GM12878 (cell line): ENCODE measurements at regions not wholly inside any gene's neighbourhood (a gene's known extent, or its start where the extent isn't known, plus 50 kb on each side); places are given as distances from the start of the nearest gene placed in this dataset.

ENCODE experiments used
- ATAC-seq: fragments of 200-7000 bp; cut with Tn5 transposase; 3 replicates; pipeline ENCODE4 v1.9.1; 2020; ENCODE audit warnings: mild to moderate bottlenecking, moderate library complexity
- BruUV-seq: library from RNA; stranded (reverse); fragments of 400-500 nt; replicated peaks from 2 replicates; lab custom pipeline; 2021; lab: Mats Ljungman, UMichigan
- CTCF ChIA-PET: fragments of 300-600 bp; sonication (Branson Sonifier 250); formaldehyde crosslinking; extraction: SDS; loops from one replicate; lab custom pipeline; 2021; ENCODE audit warnings: inconsistent platforms; lab: Yijun Ruan, JAX
- POLR2A ChIA-PET: fragments of 350-600 bp; formaldehyde crosslinking; extraction: SDS; loops from one replicate; lab custom pipeline; 2021; ENCODE audit warnings: inconsistent platforms; lab: Charles Lee
- RAD21 ChIA-PET: fragments of 300-600 bp; sonication (Branson Sonifier 250); formaldehyde crosslinking; loops from one replicate; lab custom pipeline; 2023; ENCODE audit warnings: antibody characterized with exemption; ENCODE audit not compliant: unreplicated experiment; lab: Charles Lee
- SMC1A ChIA-PET: fragments of 300-600 bp; sonication (Branson Sonifier 250); formaldehyde crosslinking; loops from one replicate; lab custom pipeline; 2023; ENCODE audit not compliant: unreplicated experiment, uncharacterized antibody; lab: Charles Lee
- DNase-seq: peaks from one replicate; pipeline ENCODE4 v3.0.0-alpha.2; 2011; ENCODE audit warnings: low read depth, low spot score
- FAIRE-seq: peaks from 3 replicates; lab custom pipeline; 2011; peaks lifted over from hg19 to GRCh38; lab: Jason Lieb, UNC
- H2AFZ ChIP-seq: 2 replicates; pipeline ENCODE4 v1.6.0; 2011; ENCODE audit warnings: low read depth, low read length, control low read depth; ENCODE audit not compliant: control insufficient read depth
- H3K27ac ChIP-seq: 2 replicates; pipeline ENCODE4 v1.5.1; 2011; ENCODE audit warnings: control low read depth; ENCODE audit not compliant: control insufficient read depth, insufficient read depth
- H3K27me3 ChIP-seq, 2 experiments: replicated peaks in 1 of 2; 2 replicates each; pipeline versions ENCODE4 v1.6.0 to v1.6.1; 2011; ENCODE audit warnings: low read length in 1 of 2; ENCODE audit not compliant: control insufficient read depth in 2 of 2, insufficient read depth in 2 of 2
- H3K36me3 ChIP-seq, 2 experiments: 2 replicates each; pipeline ENCODE4 v1.5.1; 2011; ENCODE audit warnings: low read length in 1 of 2; ENCODE audit not compliant: control insufficient read depth in 2 of 2, insufficient read depth in 2 of 2
- H3K4me1 ChIP-seq: 2 replicates; pipeline ENCODE4 v1.6.1; 2011; ENCODE audit warnings: mild to moderate bottlenecking, low read length, moderate library complexity, mixed read lengths; ENCODE audit not compliant: control insufficient read depth, insufficient read depth
- H3K4me2 ChIP-seq: 2 replicates; pipeline ENCODE4 v1.6.0; 2011; ENCODE audit warnings: control low read depth; ENCODE audit not compliant: control insufficient read depth, insufficient read depth
- H3K4me3 ChIP-seq: fragments of 200-600 bp; sonication (generic); 2 replicates; pipeline ENCODE4 v1.5.1; 2016
- H3K79me2 ChIP-seq: 2 replicates; pipeline ENCODE4 v1.6.0; 2011; ENCODE audit warnings: low read length; ENCODE audit not compliant: control insufficient read depth, insufficient read depth
- H3K9ac ChIP-seq: 2 replicates; pipeline ENCODE4 v1.8.0; 2011; ENCODE audit warnings: low read length, control low read depth, mixed read lengths; ENCODE audit not compliant: control insufficient read depth, insufficient read depth
- H3K9me3 ChIP-seq: replicated peaks from 3 replicates; pipeline ENCODE4 v1.5.1; 2011; ENCODE audit warnings: mild to moderate bottlenecking, low read length; ENCODE audit not compliant: control insufficient read depth, insufficient read depth
- H4K20me1 ChIP-seq: 2 replicates; pipeline ENCODE4 v1.6.0; 2011; ENCODE audit not compliant: control insufficient read depth, insufficient read depth
- BMI1 ChIP-seq: fragments of 450-650 bp; IDR thresholded peaks from 2 replicates; pipeline ENCODE4 v1.6.1; 2016; ENCODE audit warnings: mild to moderate bottlenecking, moderate library complexity, borderline replicate concordance
- ESRRA ChIP-seq: IDR thresholded peaks from 2 replicates; pipeline ENCODE4 v1.6.1; 2012; ENCODE audit warnings: mild to moderate bottlenecking, low read length, improper control_type of control experiment
- HDAC6 ChIP-seq: fragments of 200-600 bp; sonication (generic); IDR thresholded peaks from one replicate; pipeline ENCODE4 v1.8.0; 2017; ENCODE audit warnings: antibody characterized with exemption; ENCODE audit not compliant: unreplicated experiment
- IKZF1 ChIP-seq: fragments of 450-650 bp; conservative IDR thresholded peaks from 2 replicates; pipeline ENCODE4 v1.6.1; 2017; ENCODE audit warnings: antibody characterized with exemption, mild to moderate bottlenecking
- IKZF2 ChIP-seq, 2 experiments: fragments of 450-650 bp; IDR thresholded peaks; 2 replicates each; pipeline ENCODE4 v1.6.1; 2017; ENCODE audit warnings: mild to moderate bottlenecking in 2 of 2, moderate library complexity in 2 of 2
- KLF5 ChIP-seq: fragments of 450-650 bp; IDR thresholded peaks from 2 replicates; pipeline ENCODE4 v1.6.1; 2014; ENCODE audit warnings: mild to moderate bottlenecking; ENCODE audit not compliant: partially characterized antibody
- MEF2A ChIP-seq: IDR thresholded peaks from 2 replicates; pipeline ENCODE4 v1.6.1; 2011; ENCODE audit warnings: low read depth, mild to moderate bottlenecking, low read length, moderate library complexity; ENCODE audit not compliant: insufficient read depth
- NR2C2 ChIP-seq: IDR thresholded peaks from 2 replicates; pipeline ENCODE4 v1.6.1; 2011; ENCODE audit warnings: borderline replicate concordance, low read depth; ENCODE audit not compliant: control insufficient read depth, insufficient read length
- POLR2A ChIP-seq: IDR thresholded peaks from 2 replicates; pipeline ENCODE4 v1.6.1; 2011; ENCODE audit warnings: low read depth, mild to moderate bottlenecking, low read length
- RBBP5 ChIP-seq: fragments of 200-600 bp; sonication (generic); conservative IDR thresholded peaks from 2 replicates; pipeline ENCODE4 v1.6.1; 2016
- RFX5 ChIP-seq: IDR thresholded peaks from 2 replicates; pipeline ENCODE4 v1.6.1; 2011; ENCODE audit warnings: low read depth, low read length, improper control_type of control experiment
- SP1 ChIP-seq: IDR thresholded peaks from one replicate; pipeline ENCODE4 v1.6.1; 2011; ENCODE audit warnings: low read depth, low read length
- TAF1 ChIP-seq: IDR thresholded peaks from 2 replicates; pipeline ENCODE4 v1.6.1; 2011; ENCODE audit warnings: mild to moderate bottlenecking, low read depth, low read length, borderline replicate concordance
- YBX1 ChIP-seq: fragments of 450-650 bp; IDR thresholded peaks from 2 replicates; pipeline ENCODE4 v1.6.1; 2016; ENCODE audit warnings: antibody characterized with exemption
- in situ Hi-C: fragments of 300-500 bp; cut with MboI; formaldehyde crosslinking; loops from 9 replicates; pipeline ENCODE4 v1.14.3; 2018; ENCODE audit warnings: mixed read lengths
- intact Hi-C: fragments of 100-400 bp; cut with micrococcal nuclease; formaldehyde crosslinking; loops from one replicate; pipeline ENCODE4 v1.14.2; 2022; ENCODE audit not compliant: unreplicated experiment
- TF ChIP-seq, protein P1 (sequence below): fragments of 450-650 bp; formaldehyde crosslinking; IDR thresholded peaks from 2 replicates; pipeline ENCODE4 v1.5.0; 2022; ENCODE audit warnings: mild to moderate bottlenecking, missing genetic modification characterization
- TF ChIP-seq, protein P2 (sequence below): fragments of 450-650 bp; IDR thresholded peaks from 2 replicates; pipeline ENCODE4 v1.6.1; 2016; ENCODE audit warnings: mild to moderate bottlenecking
- TF ChIP-seq, protein P3 (sequence below): fragments of 150-350 bp; IDR thresholded peaks from 2 replicates; pipeline ENCODE4 v1.6.1; 2014; ENCODE audit warnings: mild to moderate bottlenecking, low read depth, low read length
- TF ChIP-seq, protein P4 (sequence below): IDR thresholded peaks from 2 replicates; pipeline ENCODE4 v1.6.1; 2012; ENCODE audit warnings: low read length, inconsistent platforms
- TF ChIP-seq, protein P5 (sequence below): IDR thresholded peaks from 2 replicates; pipeline ENCODE4 v1.6.1; 2011; ENCODE audit warnings: borderline replicate concordance, low read depth, mild to moderate bottlenecking, moderate library complexity, mixed read lengths, low read length; ENCODE audit not compliant: insufficient read depth; ENCODE audit errors: extremely low read length

DNA sequence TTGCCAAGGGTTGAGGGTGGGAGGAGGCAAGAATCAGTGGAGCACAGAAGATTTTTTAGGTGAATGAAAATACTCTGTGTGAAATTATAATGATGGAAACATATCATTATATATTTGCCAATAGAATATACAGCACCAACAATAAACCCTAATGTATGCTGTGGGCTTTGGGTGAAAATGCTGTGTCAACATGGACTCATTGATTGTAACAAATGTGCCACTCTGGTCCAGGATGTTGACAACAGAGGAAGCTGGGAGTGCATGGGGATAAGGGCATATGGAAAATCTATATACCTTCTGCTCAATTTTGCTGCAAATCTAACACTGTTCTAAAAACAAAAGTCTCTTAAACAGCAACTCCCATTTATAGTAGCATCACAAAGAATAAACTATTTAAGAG is 114.3 kb downstream of the LYZL1 start:
- no TSS peak for BruUV-seq
- CTCF ChIA-PET = interaction anchor here (2.7 kb wide), 1 partner anchor 17 kb away, joined by 7 read pairs; no protein-coding TSS in a partner anchor
- SMC1A ChIA-PET = no interaction called here
- Histone ChIP-seq H3K36me3 (no peaks in the 10 kb centered on the region), H2AFZ (no peak overlapping the region), H3K27me3 (no peaks in the 10 kb centered on the region), H3K4me2 (no peak overlapping the region), H3K4me1 (no peaks in the 10 kb centered on the region), H3K27ac (no peak overlapping the region), H3K79me2 (no peaks in the 10 kb centered on the region), H3K9me3 (no peaks in the 10 kb centered on the region), H4K20me1 (no peaks in the 10 kb centered on the region), H3K4me3 (no peak overlapping the region), H3K9ac (no peak overlapping the region)
- intact Hi-C loops (no loop called here), in situ Hi-C loops (no loop called here)
- POLR2A ChIA-PET = no interaction called here
- DNase-seq (no peak), ATAC-seq (no peak), FAIRE-seq (no peak)
- RAD21 ChIA-PET = no interaction called here
- TF ChIP-seq HDAC6 = no peak
- TF ChIP-seq, protein P1, sequence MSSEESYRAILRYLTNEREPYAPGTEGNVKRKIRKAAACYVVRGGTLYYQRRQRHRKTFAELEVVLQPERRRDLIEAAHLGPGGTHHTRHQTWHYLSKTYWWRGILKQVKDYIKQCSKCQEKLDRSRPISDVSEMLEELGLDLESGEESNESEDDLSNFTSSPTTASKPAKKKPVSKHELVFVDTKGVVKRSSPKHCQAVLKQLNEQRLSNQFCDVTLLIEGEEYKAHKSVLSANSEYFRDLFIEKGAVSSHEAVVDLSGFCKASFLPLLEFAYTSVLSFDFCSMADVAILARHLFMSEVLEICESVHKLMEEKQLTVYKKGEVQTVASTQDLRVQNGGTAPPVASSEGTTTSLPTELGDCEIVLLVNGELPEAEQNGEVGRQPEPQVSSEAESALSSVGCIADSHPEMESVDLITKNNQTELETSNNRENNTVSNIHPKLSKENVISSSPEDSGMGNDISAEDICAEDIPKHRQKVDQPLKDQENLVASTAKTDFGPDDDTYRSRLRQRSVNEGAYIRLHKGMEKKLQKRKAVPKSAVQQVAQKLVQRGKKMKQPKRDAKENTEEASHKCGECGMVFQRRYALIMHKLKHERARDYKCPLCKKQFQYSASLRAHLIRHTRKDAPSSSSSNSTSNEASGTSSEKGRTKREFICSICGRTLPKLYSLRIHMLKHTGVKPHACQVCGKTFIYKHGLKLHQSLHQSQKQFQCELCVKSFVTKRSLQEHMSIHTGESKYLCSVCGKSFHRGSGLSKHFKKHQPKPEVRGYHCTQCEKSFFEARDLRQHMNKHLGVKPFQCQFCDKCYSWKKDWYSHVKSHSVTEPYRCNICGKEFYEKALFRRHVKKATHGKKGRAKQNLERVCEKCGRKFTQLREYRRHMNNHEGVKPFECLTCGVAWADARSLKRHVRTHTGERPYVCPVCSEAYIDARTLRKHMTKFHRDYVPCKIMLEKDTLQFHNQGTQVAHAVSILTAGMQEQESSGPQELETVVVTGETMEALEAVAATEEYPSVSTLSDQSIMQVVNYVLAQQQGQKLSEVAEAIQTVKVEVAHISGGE = no peak
- no peak for TF ChIP-seq RBBP5
- TF ChIP-seq, protein P2, sequence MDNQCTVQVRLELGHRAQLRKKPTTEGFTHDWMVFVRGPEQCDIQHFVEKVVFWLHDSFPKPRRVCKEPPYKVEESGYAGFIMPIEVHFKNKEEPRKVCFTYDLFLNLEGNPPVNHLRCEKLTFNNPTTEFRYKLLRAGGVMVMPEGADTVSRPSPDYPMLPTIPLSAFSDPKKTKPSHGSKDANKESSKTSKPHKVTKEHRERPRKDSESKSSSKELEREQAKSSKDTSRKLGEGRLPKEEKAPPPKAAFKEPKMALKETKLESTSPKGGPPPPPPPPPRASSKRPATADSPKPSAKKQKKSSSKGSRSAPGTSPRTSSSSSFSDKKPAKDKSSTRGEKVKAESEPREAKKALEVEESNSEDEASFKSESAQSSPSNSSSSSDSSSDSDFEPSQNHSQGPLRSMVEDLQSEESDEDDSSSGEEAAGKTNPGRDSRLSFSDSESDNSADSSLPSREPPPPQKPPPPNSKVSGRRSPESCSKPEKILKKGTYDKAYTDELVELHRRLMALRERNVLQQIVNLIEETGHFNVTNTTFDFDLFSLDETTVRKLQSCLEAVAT = no peak
- TF ChIP-seq, protein P3, sequence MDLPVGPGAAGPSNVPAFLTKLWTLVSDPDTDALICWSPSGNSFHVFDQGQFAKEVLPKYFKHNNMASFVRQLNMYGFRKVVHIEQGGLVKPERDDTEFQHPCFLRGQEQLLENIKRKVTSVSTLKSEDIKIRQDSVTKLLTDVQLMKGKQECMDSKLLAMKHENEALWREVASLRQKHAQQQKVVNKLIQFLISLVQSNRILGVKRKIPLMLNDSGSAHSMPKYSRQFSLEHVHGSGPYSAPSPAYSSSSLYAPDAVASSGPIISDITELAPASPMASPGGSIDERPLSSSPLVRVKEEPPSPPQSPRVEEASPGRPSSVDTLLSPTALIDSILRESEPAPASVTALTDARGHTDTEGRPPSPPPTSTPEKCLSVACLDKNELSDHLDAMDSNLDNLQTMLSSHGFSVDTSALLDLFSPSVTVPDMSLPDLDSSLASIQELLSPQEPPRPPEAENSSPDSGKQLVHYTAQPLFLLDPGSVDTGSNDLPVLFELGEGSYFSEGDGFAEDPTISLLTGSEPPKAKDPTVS = no peak
- TF ChIP-seq IKZF1 = no peak
- TF ChIP-seq YBX1 = no peak
- TF ChIP-seq, protein P4, sequence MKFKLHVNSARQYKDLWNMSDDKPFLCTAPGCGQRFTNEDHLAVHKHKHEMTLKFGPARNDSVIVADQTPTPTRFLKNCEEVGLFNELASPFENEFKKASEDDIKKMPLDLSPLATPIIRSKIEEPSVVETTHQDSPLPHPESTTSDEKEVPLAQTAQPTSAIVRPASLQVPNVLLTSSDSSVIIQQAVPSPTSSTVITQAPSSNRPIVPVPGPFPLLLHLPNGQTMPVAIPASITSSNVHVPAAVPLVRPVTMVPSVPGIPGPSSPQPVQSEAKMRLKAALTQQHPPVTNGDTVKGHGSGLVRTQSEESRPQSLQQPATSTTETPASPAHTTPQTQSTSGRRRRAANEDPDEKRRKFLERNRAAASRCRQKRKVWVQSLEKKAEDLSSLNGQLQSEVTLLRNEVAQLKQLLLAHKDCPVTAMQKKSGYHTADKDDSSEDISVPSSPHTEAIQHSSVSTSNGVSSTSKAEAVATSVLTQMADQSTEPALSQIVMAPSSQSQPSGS = no peak
- TF ChIP-seq SP1 = no peak
- TF ChIP-seq TAF1 = no peak
- TF ChIP-seq MEF2A = no peak
- TF ChIP-seq KLF5 = no peak
- no peak for TF ChIP-seq POLR2A
- TF ChIP-seq, protein P5, sequence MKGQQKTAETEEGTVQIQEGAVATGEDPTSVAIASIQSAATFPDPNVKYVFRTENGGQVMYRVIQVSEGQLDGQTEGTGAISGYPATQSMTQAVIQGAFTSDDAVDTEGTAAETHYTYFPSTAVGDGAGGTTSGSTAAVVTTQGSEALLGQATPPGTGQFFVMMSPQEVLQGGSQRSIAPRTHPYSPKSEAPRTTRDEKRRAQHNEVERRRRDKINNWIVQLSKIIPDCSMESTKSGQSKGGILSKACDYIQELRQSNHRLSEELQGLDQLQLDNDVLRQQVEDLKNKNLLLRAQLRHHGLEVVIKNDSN = no peak
- no peak for TF ChIP-seq ESRRA
- TF ChIP-seq BMI1 = no peak
- TF ChIP-seq RFX5 = no peak
- no peak for TF ChIP-seq IKZF2 (IDR thresholded peaks at IDR 0.05)
- TF ChIP-seq NR2C2 = no peak
